ENCODE measurements at regions not wholly inside any gene's neighbourhood (a gene's known extent, or its start where the extent isn't known, plus 50 kb on each side); places are given as distances from the start of the nearest gene placed in this dataset.

GRCh38 chr2:149849591-149849990 is 262.0 kb upstream of the MMADHC start:
- H3K4me2 ChIP-seq (ENCODE audit: low read length): no peak overlapping the region
- TF ChIP-seq EZH2phosphoT487 (IDR thresholded peaks at IDR 0.05; ENCODE audit: low read depth): no peak
- TF ChIP-seq CTCF (IDR thresholded peaks at IDR 0.05; ENCODE audit: low read depth, low read length): no peak
- H4K20me1 ChIP-seq (ENCODE audit: insufficient read depth, low read length): no peaks in the 10 kb centered on the region

GRCh38 chr2:149849136-149849535 is 261.6 kb upstream of the MMADHC start:
- Histone ChIP-seq H3K9ac (ENCODE audit: low read length) (no peak overlapping the region), H3K27ac (ENCODE audit: low read length) (no peak overlapping the region), H3K36me3 (replicated peaks; ENCODE audit: low read depth, low read length) (no peaks in the 10 kb centered on the region), H4K20me1 (ENCODE audit: insufficient read depth, low read length) (no peaks in the 10 kb centered on the region), H3K4me1 (ENCODE audit: low read length) (peaks cover 2% of the 10 kb centered on the region; the same call in 1 of the 2 replicates), H3K4me3 (ENCODE audit: low read length) (no peak overlapping the region), H2AFZ (ENCODE audit: low read depth, low read length) (no peak overlapping the region), H3K9me3 (ENCODE audit: insufficient read depth, low read length) (no peaks in the 10 kb centered on the region), H3K79me2 (ENCODE audit: low read length) (no peaks in the 10 kb centered on the region), H3K27me3 (ENCODE audit: low read depth, low read length) (no peaks in the 10 kb centered on the region), H3K4me2 (ENCODE audit: low read length) (no peak overlapping the region)
- TF ChIP-seq CTCF (IDR thresholded peaks at IDR 0.05; ENCODE audit: low read depth, low read length): no peak
- TF ChIP-seq EZH2phosphoT487 (IDR thresholded peaks at IDR 0.05; ENCODE audit: low read depth): no peak

More at GRCh38 chr2:149849591-149849990, 262.0 kb upstream of the MMADHC start:
- no peaks in the 10 kb centered on the region for H3K9me3 ChIP-seq (ENCODE audit: insufficient read depth, low read length)
- H3K27me3 ChIP-seq (ENCODE audit: low read depth, low read length): no peaks in the 10 kb centered on the region
- H3K4me1 ChIP-seq (ENCODE audit: low read length): peaks cover 2% of the 10 kb centered on the region; the same call in 1 of the 2 replicates
- no peaks in the 10 kb centered on the region for H3K36me3 ChIP-seq (replicated peaks; ENCODE audit: low read depth, low read length)
- H3K9ac ChIP-seq (ENCODE audit: low read length): no peak overlapping the region
- H3K79me2 ChIP-seq (ENCODE audit: low read length): no peaks in the 10 kb centered on the region
- H2AFZ ChIP-seq (ENCODE audit: low read depth, low read length): no peak overlapping the region
- H3K27ac ChIP-seq (ENCODE audit: low read length): no peak overlapping the region
- no peak overlapping the region for H3K4me3 ChIP-seq (ENCODE audit: low read length)

GRCh38 chr2:149841396-149841795 is 253.8 kb upstream of the MMADHC start:
- Histone ChIP-seq H3K4me1 (ENCODE audit: low read length) (no peaks in the 10 kb centered on the region), H3K4me2 (ENCODE audit: low read length) (no peak overlapping the region), H3K9me3 (ENCODE audit: insufficient read depth, low read length) (no peaks in the 10 kb centered on the region), H3K4me3 (ENCODE audit: low read length) (no peak overlapping the region), H4K20me1 (ENCODE audit: insufficient read depth, low read length) (no peaks in the 10 kb centered on the region), H2AFZ (ENCODE audit: low read depth, low read length) (no peak overlapping the region), H3K27me3 (ENCODE audit: low read depth, low read length) (no peaks in the 10 kb centered on the region), H3K27ac (ENCODE audit: low read length) (no peak overlapping the region), H3K79me2 (ENCODE audit: low read length) (no peaks in the 10 kb centered on the region), H3K9ac (ENCODE audit: low read length) (no peak overlapping the region), H3K36me3 (replicated peaks; ENCODE audit: low read depth, low read length) (no peaks in the 10 kb centered on the region)
- no peak for TF ChIP-seq EZH2phosphoT487 (IDR thresholded peaks at IDR 0.05; ENCODE audit: low read depth)
- no peak for TF ChIP-seq CTCF (IDR thresholded peaks at IDR 0.05; ENCODE audit: low read depth, low read length)

- no peak for TF ChIP-seq CTCF (IDR thresholded peaks at IDR 0.05; ENCODE audit: low read depth, low read length)
- TF ChIP-seq EZH2phosphoT487 (IDR thresholded peaks at IDR 0.05; ENCODE audit: low read depth): no peak
- no peak overlapping the region for H3K27ac ChIP-seq (ENCODE audit: low read length)
- no peaks in the 10 kb centered on the region for H3K9me3 ChIP-seq (ENCODE audit: insufficient read depth, low read length)
These were observed 244.7 kb upstream of the MMADHC start for GRCh38 chr2:149832324-149832723.

More at GRCh38 chr2:149832324-149832723, 244.7 kb upstream of the MMADHC start:
- Histone ChIP-seq H3K4me2 (ENCODE audit: low read length) (no peak overlapping the region), H4K20me1 (ENCODE audit: insufficient read depth, low read length) (no peaks in the 10 kb centered on the region), H2AFZ (ENCODE audit: low read depth, low read length) (no peak overlapping the region), H3K9ac (ENCODE audit: low read length) (no peak overlapping the region), H3K4me1 (ENCODE audit: low read length) (no peaks in the 10 kb centered on the region), H3K4me3 (ENCODE audit: low read length) (no peak overlapping the region), H3K79me2 (ENCODE audit: low read length) (no peaks in the 10 kb centered on the region), H3K36me3 (replicated peaks; ENCODE audit: low read depth, low read length) (no peaks in the 10 kb centered on the region), H3K27me3 (ENCODE audit: low read depth, low read length) (no peaks in the 10 kb centered on the region)
